Ovary (tissue), 3 donors: ENCODE measurements at regions not wholly inside any gene's neighbourhood (a gene's known extent, or its start where the extent isn't known, plus 50 kb on each side); places are given as distances from the start of the nearest gene placed in this dataset.

ENCODE experiments used
- CTCF ChIP-seq, 3 donors: fragments of 450-650 bp in 2 of 3; fragments of 200-600 bp in 1 of 3; IDR thresholded peaks; one replicate each; pipeline versions ENCODE4 v1.5.1 to v1.8.0; 2016 to 2022; ENCODE audit warnings: antibody characterized with exemption in 3 of 3, mild to moderate bottlenecking in 1 of 3
- EP300 ChIP-seq: sonication (generic); formaldehyde crosslinking; IDR thresholded peaks from one replicate; pipeline ENCODE4 v1.6.1; 2017; ENCODE audit warnings: antibody characterized with exemption
- POLR2A ChIP-seq: fragments of 450-650 bp; IDR thresholded peaks from one replicate; pipeline ENCODE4 v1.6.1; 2017; ENCODE audit warnings: antibody characterized with exemption, mild to moderate bottlenecking, moderate library complexity
- donor health status: DM: no; HTN: no; CAD: no.

DNA sequence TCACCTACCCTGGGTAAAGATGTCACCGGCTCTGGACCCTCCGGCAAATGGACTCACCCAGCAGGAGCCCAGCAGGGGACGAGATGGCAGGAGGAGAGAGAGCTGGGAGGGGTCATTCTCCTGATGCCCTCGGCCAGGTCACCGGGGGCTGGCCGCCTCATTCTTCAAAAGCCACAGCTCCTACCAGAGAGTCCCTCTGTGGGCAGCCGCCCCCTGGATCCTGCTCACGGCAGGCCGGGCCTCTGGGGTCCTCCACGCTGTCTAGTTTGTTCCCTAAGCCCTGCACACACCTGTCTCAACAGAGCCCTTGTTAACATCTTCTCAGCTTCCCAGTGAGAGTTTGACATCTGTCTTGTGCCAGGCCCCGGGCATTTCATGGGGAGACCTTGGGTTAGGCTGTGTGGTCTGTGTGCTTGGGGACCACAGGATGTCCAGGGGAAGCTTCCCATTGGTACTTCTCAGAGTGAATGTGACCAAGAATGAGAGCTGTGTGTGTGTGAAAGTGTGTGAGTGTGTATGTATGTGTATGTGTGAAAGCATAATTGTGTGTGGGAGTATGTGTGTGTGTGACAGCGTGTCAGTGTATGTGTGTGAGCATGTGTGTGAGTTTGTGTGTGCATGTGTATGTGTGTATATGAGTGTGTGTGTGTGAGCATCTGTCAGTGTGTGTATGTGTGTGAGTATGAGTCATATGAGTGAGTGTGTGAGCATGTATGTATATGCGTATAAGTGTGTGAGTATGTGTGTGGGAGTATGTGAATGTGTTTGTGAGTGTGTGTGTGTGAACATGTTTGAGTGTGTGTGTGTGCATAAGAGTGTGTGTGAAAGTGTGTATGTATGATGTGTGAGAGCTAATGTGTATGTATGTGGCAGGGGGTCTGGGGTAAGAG is 65.5 kb upstream of the BCO1 start:
- TF ChIP-seq CTCF (IDR thresholded peaks at IDR 0.05) (no peak), POLR2A (no peak), EP300 (no peak)
